KOPT-K1 (cell line): ENCODE measurements at regions not wholly inside any gene's neighbourhood (a gene's known extent, or its start where the extent isn't known, plus 50 kb on each side); places are given as distances from the start of the nearest gene placed in this dataset.
"Not testable (repeated sequence)": the region's sequence is repeated elsewhere in the genome, so short reads cannot be mapped to it uniquely, and the experiment has no call there.

Source experiments
- H3K27ac ChIP-seq: fragments of 200-600 bp; sonication (generic); 2 replicates; pipeline ENCODE4 v1.5.1; 2016; ENCODE audit warnings: antibody characterized with exemption, mild to moderate bottlenecking, low read depth, low read length; ENCODE audit not compliant: poor library complexity, severe bottlenecking
- H3K36me3 ChIP-seq: fragments of 200-600 bp; sonication (generic); 2 replicates; pipeline ENCODE4 v1.5.1; 2017; ENCODE audit warnings: antibody characterized with exemption, mild to moderate bottlenecking, low read length, moderate library complexity; ENCODE audit not compliant: insufficient read depth
- H3K9me3 ChIP-seq: fragments of 200-600 bp; sonication (generic); 2 replicates; pipeline ENCODE4 v1.5.1; 2017; ENCODE audit warnings: antibody characterized with exemption, low read length, mild to moderate bottlenecking; ENCODE audit not compliant: insufficient read depth, poor library complexity, severe bottlenecking

DNA sequence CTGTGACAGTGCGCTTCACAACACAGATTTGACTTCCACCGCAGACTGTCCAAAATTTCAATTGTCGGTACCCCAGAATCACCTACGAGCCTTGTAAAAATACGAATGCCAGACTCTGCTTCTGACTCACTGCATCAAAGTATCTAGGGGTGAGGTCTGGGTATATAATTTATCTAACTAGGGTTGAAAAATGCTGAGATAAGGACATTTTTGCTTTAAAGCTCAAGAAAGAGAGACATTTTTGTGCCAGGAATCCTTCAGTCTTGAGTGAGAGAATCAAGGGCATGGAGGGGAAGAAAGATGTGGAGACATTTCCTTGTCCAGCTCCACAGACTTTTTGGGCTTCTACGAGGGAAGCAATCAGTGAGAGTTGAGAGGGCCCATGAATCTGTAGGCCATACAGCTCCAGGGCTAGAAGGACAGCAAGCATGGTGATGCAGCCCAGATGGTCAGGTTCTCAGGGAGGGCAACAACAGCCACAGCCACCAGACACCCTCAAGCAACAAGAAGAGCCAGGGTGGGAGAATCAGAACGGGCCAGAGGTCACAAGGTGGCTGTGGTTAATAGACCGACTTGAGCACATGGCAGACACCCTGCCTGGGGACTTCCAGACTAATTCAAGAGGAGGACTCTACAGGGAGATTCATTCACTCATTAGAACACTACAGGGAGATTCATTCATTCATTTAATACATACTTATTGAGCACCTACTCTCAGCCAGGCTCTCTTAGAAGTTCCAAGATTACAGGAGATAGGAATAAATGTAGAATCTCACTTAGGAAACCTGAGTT is 211.1 kb upstream of the PRDM1 start:
- no peaks in the 10 kb centered on the region for H3K9me3 ChIP-seq
- H3K36me3 ChIP-seq, result no peaks in the 10 kb centered on the region
- no peak overlapping the region for H3K27ac ChIP-seq

DNA sequence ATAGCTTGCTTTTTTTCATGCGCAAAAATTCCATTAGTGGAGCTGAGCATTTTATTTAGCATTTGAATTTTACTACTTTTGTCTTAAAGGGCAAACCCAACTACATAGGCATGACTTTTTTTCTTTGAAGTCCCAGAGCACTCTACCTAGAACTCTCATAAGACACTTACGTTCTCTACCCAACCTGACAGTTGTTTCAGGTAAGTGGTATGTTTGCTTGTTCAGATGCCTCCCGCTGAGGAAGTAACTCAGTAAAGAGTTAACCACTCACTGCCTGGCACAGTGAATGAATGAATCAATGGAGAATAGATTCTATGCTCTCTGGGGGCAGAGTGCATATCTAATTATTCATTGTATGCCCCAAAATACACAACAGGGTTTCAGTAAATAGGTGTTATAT is 212.3 kb upstream of the PRDM1 start:
- Histone ChIP-seq H3K27ac (no peak overlapping the region), H3K9me3 (no peaks in the 10 kb centered on the region), H3K36me3 (no peaks in the 10 kb centered on the region)

DNA sequence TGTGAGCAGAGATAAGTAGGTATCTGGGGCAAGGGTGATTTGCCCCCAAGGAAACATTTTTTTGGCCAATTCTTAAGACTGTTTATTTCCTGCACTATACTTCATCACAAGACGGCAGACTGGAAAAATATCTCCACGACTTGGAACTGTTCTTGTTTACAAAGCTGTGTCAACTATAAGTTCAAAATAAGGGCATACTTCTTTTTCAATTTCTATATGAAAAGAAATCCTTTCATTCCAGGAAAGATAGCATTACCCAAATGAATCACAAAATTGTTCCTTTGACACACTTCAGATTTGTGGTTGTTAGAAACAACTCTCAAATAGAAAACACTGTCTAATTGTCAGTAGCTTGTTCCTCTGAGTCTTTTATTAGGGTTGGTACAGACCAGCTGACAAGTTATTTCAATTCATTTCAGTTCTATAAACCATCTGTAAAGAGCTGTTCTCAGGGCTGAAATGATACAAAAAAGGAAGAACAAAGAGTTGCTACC is 212.9 kb upstream of the PRDM1 start:
- H3K9me3 ChIP-seq, result no peaks in the 10 kb centered on the region
- H3K27ac ChIP-seq, result no peak overlapping the region

DNA sequence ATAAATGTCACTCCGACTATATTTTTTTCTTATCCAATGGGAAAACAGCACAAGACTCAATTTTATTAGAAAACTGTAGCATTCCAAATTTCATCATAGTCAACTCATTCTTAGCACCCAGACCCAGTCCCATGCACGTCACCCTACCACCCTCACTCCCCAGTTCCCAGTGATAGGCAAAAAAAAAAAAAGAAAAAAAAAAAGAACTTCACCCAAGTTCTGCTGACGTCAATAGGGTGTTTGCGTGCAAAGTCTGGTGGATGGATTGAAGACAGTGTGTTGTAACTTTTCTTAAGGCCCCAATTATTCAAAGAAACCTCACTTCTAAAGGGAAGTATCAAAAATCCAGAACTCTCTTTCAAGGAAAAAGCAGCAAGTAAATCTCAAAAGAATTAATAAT is 213.9 kb upstream of the PRDM1 start:
- Histone ChIP-seq H3K27ac (no peak overlapping the region), H3K9me3 (no peaks in the 10 kb centered on the region), H3K36me3 (no peaks in the 10 kb centered on the region)

More for the DNA sequence above, 212.9 kb upstream of the PRDM1 start:
- no peaks in the 10 kb centered on the region for H3K36me3 ChIP-seq

DNA sequence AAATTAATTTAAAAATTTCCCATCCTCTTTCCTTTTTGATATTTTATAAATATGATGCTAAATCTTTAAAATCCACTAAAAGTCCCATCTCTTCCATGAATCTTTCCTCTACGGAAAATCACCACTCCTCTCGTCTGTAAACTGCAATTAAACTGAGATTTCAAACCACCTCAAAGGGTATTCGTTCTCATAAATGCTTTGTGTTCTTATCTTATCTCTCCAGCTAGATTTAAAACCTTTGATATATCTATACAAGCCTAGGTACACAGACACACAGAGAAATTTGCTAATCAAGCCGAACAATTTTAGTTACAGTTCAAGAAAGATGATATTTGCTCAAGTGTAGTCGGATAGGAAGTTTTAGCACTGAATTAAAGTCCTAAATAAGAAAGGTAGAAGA is 214.6 kb upstream of the PRDM1 start:
- Histone ChIP-seq H3K9me3 (no peaks in the 10 kb centered on the region), H3K27ac (no peak overlapping the region), H3K36me3 (no peaks in the 10 kb centered on the region)

DNA sequence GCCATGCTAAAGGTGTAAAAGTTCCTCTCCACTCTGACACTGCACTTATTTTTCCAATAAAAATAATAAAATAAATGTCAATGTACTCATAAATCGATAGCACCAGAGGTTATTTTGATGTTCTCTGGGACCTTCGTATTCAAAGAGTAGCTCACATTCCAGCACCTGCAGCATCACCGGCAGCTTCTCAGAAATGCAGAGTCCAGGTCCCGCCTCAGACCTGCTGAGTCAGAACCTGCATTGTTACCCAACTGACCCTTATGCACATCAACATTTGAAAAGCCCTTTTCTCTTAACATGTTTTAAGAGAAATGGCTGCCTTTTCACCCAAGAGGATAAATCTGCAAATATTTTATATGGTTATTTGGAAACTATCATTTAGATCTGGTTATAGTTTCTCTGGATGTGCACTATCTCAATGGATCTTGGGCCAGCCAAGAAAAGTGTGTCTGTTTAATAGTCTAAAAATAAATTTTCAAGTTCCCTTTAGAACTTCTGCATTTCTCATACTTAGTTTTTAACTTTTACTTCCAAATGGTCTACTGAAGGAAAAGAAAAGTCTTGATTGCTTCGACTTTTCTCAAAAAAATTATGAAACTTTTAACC is 216.2 kb upstream of the PRDM1 start:
- H3K36me3 ChIP-seq, result no peaks in the 10 kb centered on the region
- H3K9me3 ChIP-seq, result no peaks in the 10 kb centered on the region
- H3K27ac ChIP-seq, result no peak overlapping the region

DNA sequence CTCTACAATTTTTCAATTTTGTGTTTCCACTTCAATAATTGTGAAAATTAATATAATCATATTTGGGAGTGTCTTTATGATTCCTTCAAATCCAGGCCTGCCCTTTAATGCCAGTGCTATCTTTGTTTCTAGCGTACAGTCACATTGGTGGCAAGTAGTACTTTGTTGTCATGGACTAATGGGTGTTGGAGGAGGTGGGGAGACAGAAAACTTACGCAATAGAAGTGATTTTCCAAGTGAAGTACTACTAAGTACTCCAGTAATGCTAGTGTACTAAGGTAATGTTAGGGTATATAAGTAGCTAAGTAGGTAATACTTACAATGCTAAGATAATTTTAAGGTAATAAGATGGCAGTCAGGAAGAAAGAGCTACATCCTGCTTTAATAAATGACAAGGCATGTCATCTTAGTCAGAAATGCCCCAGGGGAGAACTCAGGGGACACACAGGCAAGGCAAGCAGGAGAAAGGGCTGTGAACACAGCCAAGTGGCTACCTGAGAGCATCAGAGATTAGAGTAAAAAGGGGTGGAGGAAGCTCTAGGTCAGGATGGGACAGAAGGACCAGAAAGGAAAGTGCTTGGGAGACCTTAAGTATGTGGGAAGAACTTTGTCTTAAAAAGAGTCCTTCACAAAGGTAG is 217.2 kb upstream of the PRDM1 start:
- Histone ChIP-seq H3K9me3 (no peaks in the 10 kb centered on the region), H3K36me3 (no peaks in the 10 kb centered on the region), H3K27ac (no peak overlapping the region)

DNA sequence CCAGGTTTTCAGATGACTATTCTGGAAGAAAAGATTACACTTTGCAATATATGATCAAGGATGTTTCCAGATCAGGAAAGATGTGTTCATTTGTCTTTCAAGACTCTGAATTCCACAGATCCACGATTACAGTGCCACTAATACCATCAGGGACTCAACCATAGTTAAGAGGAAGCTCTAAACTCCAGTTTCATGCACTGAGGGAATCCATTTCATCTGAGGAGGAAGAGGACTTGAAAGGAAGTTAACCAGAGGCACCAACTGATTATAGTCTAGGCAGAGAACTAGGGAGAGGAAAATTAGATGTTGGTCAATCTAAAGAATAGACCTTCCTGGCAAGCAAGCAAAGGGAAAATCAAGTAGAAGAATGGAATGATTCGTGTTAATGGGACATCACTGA is 218.3 kb upstream of the PRDM1 start:
- Histone ChIP-seq H3K9me3 (no peaks in the 10 kb centered on the region), H3K27ac (no peak overlapping the region), H3K36me3 (no peaks in the 10 kb centered on the region)

DNA sequence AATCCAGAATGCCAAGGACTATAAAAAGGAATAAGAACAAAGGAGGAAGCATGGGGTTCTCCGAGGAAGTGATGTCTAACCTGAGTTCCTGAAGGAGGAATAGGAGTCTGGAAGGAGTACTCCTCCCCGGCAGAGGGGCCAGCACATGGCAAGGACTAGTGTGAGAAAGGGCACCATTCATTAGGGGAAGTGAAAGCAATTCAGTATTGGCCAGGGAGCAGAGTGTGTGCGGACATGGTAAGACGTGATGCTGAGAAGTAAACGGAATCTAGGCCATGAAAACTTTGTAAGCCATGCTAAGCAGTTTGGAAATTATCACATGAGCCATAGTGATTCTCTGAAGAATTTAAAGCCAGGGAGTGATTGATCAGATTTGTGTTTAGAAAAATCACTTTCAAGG is 218.9 kb upstream of the PRDM1 start:
- no peaks in the 10 kb centered on the region for H3K9me3 ChIP-seq
- H3K27ac ChIP-seq, result no peak overlapping the region
- H3K36me3 ChIP-seq, result no peaks in the 10 kb centered on the region

DNA sequence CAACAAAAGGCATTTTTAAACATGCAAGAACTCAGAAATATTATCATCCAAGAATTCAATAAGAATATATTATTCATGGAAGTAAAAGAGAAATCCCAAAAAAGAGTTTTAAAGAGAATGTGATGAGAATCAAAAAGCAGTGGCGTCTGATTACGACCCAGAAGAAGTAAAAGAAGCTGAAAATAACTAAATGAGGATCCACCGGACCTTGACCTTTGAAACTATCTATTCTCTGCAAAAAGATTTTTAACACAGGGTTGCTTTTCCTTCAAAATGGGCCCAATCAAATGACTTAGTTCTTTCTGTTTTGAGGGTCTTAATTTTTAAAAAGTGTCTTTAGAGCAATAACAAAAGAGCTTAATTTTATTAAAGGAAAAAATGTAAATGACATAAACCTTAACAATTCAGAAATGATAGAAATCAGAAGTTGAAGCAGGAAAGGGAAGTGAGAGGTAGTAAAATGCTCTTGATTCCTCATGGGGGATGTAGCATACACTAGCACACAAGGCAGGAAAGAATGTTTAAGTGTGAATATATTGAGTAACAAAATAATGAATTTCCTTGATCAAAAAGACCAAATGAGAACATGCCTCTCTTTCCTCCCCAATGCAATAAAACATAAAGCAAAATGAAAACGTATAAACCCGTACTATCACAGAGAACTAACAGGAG is 223.1 kb upstream of the PRDM1 start:
- H3K36me3 ChIP-seq, result no peaks in the 10 kb centered on the region
- H3K9me3 ChIP-seq, result no peaks in the 10 kb centered on the region
- H3K27ac ChIP-seq, result no peak overlapping the region

DNA sequence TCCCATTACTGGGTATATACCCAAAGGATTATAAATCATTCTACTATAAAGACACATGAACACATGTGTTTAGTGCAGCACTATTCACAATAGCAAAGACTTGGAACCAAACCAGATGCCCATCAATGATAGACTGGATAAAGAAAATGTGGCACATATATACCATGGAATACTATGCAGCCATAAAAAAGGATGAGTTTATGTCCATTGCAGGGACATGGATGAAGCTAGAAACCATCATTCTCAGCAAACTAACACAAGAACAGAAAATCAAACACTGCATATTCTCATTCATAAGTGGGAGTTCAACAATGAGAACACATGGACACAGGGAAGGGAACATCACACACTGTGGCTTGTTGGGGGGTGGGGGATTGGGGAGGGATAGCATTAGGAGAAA is 225.2 kb upstream of the PRDM1 start:
- H3K36me3 ChIP-seq, H3K27ac ChIP-seq, H3K9me3 ChIP-seq: not testable (repeated sequence)

DNA sequence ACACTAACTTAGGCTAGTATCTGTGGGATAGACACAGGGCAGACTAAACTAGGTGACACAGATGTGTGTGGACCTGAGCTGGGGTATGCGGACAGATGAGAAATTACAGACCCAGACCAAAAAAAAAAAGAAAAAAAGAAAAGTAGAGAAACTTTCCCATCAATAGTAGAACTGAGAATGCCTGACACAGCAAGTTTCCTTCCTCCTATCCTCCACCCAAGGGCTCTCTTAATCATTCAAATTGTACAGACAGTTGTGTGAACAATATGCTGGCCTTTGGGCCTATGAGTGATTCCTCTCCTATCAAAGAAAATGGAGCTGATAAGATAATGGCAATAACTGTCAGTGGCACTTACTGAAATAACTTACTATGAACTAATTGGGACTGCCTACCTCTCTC is 226.7 kb upstream of the PRDM1 start:
- peaks cover 5% of the 10 kb centered on the region for H3K9me3 ChIP-seq
- H3K36me3 ChIP-seq, result no peaks in the 10 kb centered on the region
- H3K27ac ChIP-seq, result no peak overlapping the region

DNA sequence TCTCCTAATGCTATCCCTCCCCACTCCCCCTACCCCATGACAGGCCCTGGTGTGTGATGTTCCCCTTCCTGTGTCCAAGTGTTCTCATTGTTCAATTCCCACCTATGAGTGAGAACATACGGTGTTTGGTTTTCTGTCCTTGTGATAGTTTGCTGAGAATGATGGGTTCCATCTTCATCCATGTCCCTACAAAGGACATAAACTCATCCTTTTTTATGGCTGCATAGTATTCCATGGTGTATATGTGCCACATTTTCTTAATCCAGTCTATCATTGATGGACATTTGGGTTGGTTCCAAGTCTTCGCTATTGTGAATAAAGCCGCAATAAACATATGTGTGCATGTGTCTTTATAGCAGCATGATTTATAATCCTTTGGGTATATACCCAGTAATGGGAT is 227.5 kb upstream of the PRDM1 start:
- H3K27ac ChIP-seq, H3K36me3 ChIP-seq, H3K9me3 ChIP-seq: not testable (repeated sequence)

DNA sequence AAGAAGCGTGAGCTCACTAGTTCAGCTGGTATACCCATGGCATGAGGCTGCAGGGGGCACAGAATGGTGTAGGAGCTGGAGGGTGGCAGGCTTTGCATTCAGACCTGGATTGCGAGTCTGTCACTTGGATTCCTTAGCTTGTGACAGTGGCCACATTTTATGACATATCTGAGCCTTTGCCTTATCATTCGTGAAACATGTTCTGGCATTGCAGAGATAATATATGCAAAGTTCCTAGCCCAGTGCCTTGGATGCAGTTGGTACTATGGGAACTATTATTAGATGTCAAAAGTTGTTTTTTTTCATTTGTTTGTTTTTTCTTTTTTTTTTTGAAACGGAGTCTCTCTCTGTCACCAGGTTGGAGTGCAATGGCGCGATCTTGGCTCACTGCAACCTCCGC is 230.7 kb upstream of the PRDM1 start:
- H3K9me3 ChIP-seq, result peaks cover 5% of the 10 kb centered on the region
- no peak overlapping the region for H3K27ac ChIP-seq
- H3K36me3 ChIP-seq, result no peaks in the 10 kb centered on the region

DNA sequence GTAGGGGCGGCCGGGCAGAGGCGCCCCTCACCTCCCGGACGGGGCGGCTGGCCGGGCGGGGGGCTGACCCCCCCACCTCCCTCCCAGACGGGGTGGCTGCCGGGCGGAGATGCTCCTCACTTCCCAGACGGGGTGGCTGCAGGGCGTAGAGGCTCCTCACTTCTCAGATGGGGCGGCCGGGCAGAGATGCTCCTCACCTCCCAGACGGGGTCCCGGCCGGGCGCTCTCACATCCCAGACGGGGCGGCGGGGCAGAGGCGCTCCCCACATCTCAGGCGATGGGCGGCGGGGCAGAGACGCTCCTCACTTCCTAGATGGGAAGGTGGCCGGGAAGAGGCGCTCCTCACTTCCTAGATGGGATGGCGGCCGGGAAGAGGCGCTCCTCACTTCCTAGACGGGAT is 232.2 kb upstream of the PRDM1 start:
- not testable (repeated sequence) for H3K27ac ChIP-seq, H3K9me3 ChIP-seq, H3K36me3 ChIP-seq
